ENCODE measurements at regions not wholly inside any gene's neighbourhood (a gene's known extent, or its start where the extent isn't known, plus 50 kb on each side); places are given as distances from the start of the nearest gene placed in this dataset.

DNA sequence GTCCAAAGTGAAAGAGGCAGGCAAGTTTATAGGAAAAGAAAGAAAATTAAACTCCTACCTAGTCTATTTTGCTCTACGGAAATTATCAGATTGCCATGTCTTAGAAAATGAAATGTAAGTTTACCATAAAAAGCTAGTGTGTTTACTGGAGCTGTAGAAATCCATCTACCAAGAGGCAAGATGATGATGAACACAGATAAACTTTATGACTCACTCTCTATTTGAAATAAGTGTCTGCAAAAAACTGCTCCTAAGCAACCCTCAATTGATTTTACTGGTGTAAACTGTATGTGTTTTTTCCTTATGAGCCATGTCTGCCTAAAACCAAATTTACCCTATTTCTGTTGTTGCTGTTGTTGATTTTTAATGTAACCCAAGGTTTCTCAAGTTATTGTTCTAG is 73.8 kb upstream of the TMEM106B start:
- no peak overlapping the region for H2AK5ac ChIP-seq (ENCODE audit: low read depth, low read length)
- in situ Hi-C loops (cut with MboI; ENCODE audit: low sequenced_read_pairs) (no loop called here), intact Hi-C loops (cut with micrococcal nuclease) (no loop called here), dilution Hi-C loops (cut with HindIII; ENCODE audit: low sequenced_read_pairs, unreplicated experiment) (no loop called here)
- no peaks in the 10 kb centered on the region for H3K27me3 ChIP-seq (ENCODE audit: control insufficient read depth, insufficient read depth, low read length)
- H3K4me1 ChIP-seq (ENCODE audit: control insufficient read depth, insufficient read depth, low read length) = no peaks in the 10 kb centered on the region
- H2BK15ac ChIP-seq (ENCODE audit: low read depth, low read length) = no peak overlapping the region
- no peak overlapping the region for H3K18ac ChIP-seq (ENCODE audit: low read depth, low read length)
- no peaks in the 10 kb centered on the region for H3K9me1 ChIP-seq (ENCODE audit: insufficient read depth, low read length)
- no peaks in the 10 kb centered on the region for H3K36me3 ChIP-seq (ENCODE audit: control insufficient read depth, insufficient read depth, low read length)
- H2BK5ac ChIP-seq (ENCODE audit: low read depth, low read length, poor library complexity, severe bottlenecking) = no peak overlapping the region
- no peak overlapping the region for H2AFZ ChIP-seq (replicated peaks; ENCODE audit: low read length, poor library complexity)
- H2AK9ac ChIP-seq (replicated peaks; ENCODE audit: low read depth, low read length, poor library complexity) = no peak overlapping the region
- no peak overlapping the region for H3K9ac ChIP-seq (ENCODE audit: low read depth, low read length)
- WGBS, 2 experiments (ENCODE audit: extremely low coverage in 2 of 2, insufficient read length in 1 of 2) = no CpG with 5 or more reads among the region's 1 CpG
- no peak overlapping the region for H4K8ac ChIP-seq (ENCODE audit: low read depth in 2 of 2, low read length in 2 of 2)
- CTCF ChIA-PET = no interaction called here
- H3K4me2 ChIP-seq (ENCODE audit: low read depth, low read length) = no peak overlapping the region
- no peaks in the 10 kb centered on the region for H4K20me1 ChIP-seq (ENCODE audit: insufficient read depth, low read length)
- H4K5ac ChIP-seq (ENCODE audit: low read depth, low read length) = no peak overlapping the region
- H3K23ac ChIP-seq (ENCODE audit: low read depth, low read length) = no peak overlapping the region
- no peaks in the 10 kb centered on the region for H3K79me1 ChIP-seq (ENCODE audit: low read depth in 1 of 2, low read length in 2 of 2)
- POLR2A ChIA-PET (ENCODE audit: unreplicated experiment) = no interaction called here
- H4K91ac ChIP-seq (ENCODE audit: insufficient read depth, low read depth, low read length) = no peak overlapping the region
- no peak overlapping the region for H3K14ac ChIP-seq (replicated peaks; ENCODE audit: low read depth, low read length)
- H3K27ac ChIP-seq (ENCODE audit: insufficient read depth, low read length) = no peak overlapping the region
- no peak overlapping the region for H3K4ac ChIP-seq (ENCODE audit: low read depth, low read length)
- H3K56ac ChIP-seq (ENCODE audit: extremely low read depth, insufficient read depth, low read length) = no peak overlapping the region
- H2BK120ac ChIP-seq (ENCODE audit: low read depth, low read length) = no peak overlapping the region
- TF ChIP-seq NFE2L2 (IDR thresholded peaks at IDR 0.05; ENCODE audit: low read depth, low read length) = no peak
- TF ChIP-seq RCOR1 (IDR thresholded peaks at IDR 0.05; ENCODE audit: insufficient replicate concordance, low read length) = no peak
- no peak for TF ChIP-seq POLR2A (IDR thresholded peaks at IDR 0.05; ENCODE audit: low read depth, low read length)
- TF ChIP-seq FOS (IDR thresholded peaks at IDR 0.05; ENCODE audit: low read depth, low read length) = no peak
- TF ChIP-seq, protein P1, sequence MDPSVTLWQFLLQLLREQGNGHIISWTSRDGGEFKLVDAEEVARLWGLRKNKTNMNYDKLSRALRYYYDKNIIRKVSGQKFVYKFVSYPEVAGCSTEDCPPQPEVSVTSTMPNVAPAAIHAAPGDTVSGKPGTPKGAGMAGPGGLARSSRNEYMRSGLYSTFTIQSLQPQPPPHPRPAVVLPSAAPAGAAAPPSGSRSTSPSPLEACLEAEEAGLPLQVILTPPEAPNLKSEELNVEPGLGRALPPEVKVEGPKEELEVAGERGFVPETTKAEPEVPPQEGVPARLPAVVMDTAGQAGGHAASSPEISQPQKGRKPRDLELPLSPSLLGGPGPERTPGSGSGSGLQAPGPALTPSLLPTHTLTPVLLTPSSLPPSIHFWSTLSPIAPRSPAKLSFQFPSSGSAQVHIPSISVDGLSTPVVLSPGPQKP (IDR thresholded peaks at IDR 0.05; ENCODE audit: borderline replicate concordance, low read depth, low read length) = no peak
- H2BK20ac ChIP-seq (ENCODE audit: low read depth, low read length) = no peak overlapping the region
- DNase-seq (no peak), ATAC-seq (ENCODE audit: low read depth) (no peak)
- H3K9me3 ChIP-seq (ENCODE audit: control insufficient read depth, insufficient read depth, low read length) = no peaks in the 10 kb centered on the region
- no TSS peak for BruUV-seq (replicated peaks)
- H3K4me3 ChIP-seq (ENCODE audit: insufficient read depth, low read depth, low read length) = no peak overlapping the region
